Chondrocyte (in vitro differentiated cells): ENCODE measurements at regions not wholly inside any gene's neighbourhood (a gene's known extent, or its start where the extent isn't known, plus 50 kb on each side); places are given as distances from the start of the nearest gene placed in this dataset.

Experiments used
- DNase-seq: peaks from one replicate; pipeline ENCODE4 v3.0.0; 2021; ENCODE audit warnings: mixed read lengths, low spot score
- H3K27ac Mint-ChIP-seq: one replicate; pipeline ENCODE4 v1.8.0; 2021; ENCODE audit warnings: mild to moderate bottlenecking, moderate library complexity, mixed read lengths; ENCODE audit not compliant: unreplicated experiment
- H3K27me3 Mint-ChIP-seq: 2 replicates; pipeline ENCODE4 v1.8.0; 2021; ENCODE audit warnings: low read depth, mixed read lengths
- H3K36me3 Mint-ChIP-seq: 2 replicates; pipeline ENCODE4 v1.8.0; 2021; ENCODE audit warnings: low read depth, mixed read lengths
- H3K4me1 Mint-ChIP-seq: 2 replicates; pipeline ENCODE4 v1.8.0; 2021; ENCODE audit warnings: low read depth, mild to moderate bottlenecking, mixed read lengths
- H3K4me3 Mint-ChIP-seq: one replicate; pipeline ENCODE4 v1.8.0; 2021; ENCODE audit warnings: mild to moderate bottlenecking, moderate library complexity, mixed read lengths; ENCODE audit not compliant: unreplicated experiment
- H3K9me3 Mint-ChIP-seq: 2 replicates; pipeline ENCODE4 v1.8.0; 2021; ENCODE audit warnings: low read depth, mixed read lengths
- CTCF ChIP-seq: fragments of 200-600 bp; sonication (generic); IDR thresholded peaks from 2 replicates; pipeline ENCODE4 v1.5.0; 2021; ENCODE audit warnings: antibody characterized with exemption, mild to moderate bottlenecking, moderate library complexity

DNA sequence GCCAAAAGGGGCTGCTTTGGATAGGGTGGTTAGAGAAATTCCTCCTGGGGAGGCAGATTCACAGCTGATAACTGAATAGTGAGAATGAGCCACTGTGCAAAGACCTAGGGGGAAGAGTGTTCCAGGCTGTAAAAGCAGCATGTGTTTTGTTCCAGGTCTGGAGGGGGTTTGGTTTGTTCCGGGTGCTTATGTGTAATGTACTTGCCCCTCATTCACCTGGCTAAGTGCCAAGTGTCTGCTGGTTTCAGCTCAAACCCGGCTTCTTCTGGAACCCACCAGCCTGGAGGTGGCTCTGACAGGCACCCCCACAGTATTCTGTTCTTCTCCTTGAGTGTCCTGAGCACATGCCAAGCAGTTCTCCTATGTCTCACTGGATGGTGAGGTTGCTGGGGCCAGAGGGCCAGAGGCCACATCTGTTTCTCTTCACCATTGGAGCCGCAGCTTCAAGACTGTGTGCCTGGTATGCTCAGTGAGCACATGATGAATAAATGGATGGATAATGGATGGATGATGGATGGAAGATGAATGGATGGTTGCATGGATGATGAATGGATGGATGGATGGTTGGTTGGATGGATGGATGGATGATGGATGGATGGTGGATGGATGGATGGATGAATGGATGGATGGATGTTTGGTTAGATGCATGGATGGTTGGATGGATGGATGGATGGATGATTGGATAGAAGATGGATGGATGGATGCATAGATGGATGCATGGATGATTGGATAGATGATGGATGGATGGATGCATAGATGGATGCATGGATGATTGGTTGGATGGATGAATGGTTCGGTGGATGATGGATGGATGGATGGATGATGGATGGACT lies 227.6 kb downstream of the BMP7 start:
- Mint-ChIP-seq H3K4me1 (no peaks in the 10 kb centered on the region), H3K9me3 (peaks cover 4% of the 10 kb centered on the region), H3K27ac (no peak overlapping the region), H3K4me3 (no peak overlapping the region), H3K36me3 (no peaks in the 10 kb centered on the region), H3K27me3 (no peaks in the 10 kb centered on the region)
- DNase-seq: no peak
- no peak for TF ChIP-seq CTCF

DNA sequence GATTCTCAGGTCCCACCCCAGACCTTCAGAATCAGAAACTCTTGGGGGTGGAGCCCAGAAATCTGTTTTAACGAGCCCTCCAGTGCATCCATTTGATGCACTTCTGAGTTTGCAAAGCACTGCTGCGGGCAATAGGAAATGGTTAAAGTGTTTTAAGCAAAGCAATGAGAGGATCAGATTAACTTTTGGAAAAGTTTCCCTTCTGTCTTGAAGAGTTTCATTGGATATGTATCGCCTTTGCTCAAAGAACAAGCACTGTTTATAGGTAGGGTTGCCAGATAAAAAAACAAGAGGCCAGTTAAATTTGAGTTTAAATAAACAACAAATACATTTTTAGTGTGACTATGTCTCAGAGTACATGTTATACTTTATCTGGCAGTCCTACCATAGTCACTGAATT lies 226.0 kb downstream of the BMP7 start:
- no peak for DNase-seq
- H3K4me1 Mint-ChIP-seq: no peaks in the 10 kb centered on the region
- H3K27ac Mint-ChIP-seq: no peak overlapping the region
- no peak overlapping the region for H3K4me3 Mint-ChIP-seq
- no peaks in the 10 kb centered on the region for H3K27me3 Mint-ChIP-seq
- H3K9me3 Mint-ChIP-seq: no peaks in the 10 kb centered on the region
- no peaks in the 10 kb centered on the region for H3K36me3 Mint-ChIP-seq
- no peak for TF ChIP-seq CTCF

GRCh38 chr20:57040924-57041323 lies 225.5 kb downstream of the BMP7 start:
- no peaks in the 10 kb centered on the region for H3K4me1 Mint-ChIP-seq
- H3K4me3 Mint-ChIP-seq: no peak overlapping the region

GRCh38 chr20:57043091-57043490 lies 223.3 kb downstream of the BMP7 start:
- H3K27me3 Mint-ChIP-seq: no peaks in the 10 kb centered on the region
- H3K27ac Mint-ChIP-seq: no peak overlapping the region
- no peaks in the 10 kb centered on the region for H3K4me1 Mint-ChIP-seq
- no peaks in the 10 kb centered on the region for H3K9me3 Mint-ChIP-seq
- H3K36me3 Mint-ChIP-seq: no peaks in the 10 kb centered on the region
- DNase-seq: no peak
- H3K4me3 Mint-ChIP-seq: no peak overlapping the region
- no peak for TF ChIP-seq CTCF

More at GRCh38 chr20:57040924-57041323, 225.5 kb downstream of the BMP7 start:
- H3K27ac Mint-ChIP-seq: no peak overlapping the region
- no peaks in the 10 kb centered on the region for H3K9me3 Mint-ChIP-seq
- H3K36me3 Mint-ChIP-seq: no peaks in the 10 kb centered on the region
- TF ChIP-seq CTCF: no peak
- H3K27me3 Mint-ChIP-seq: no peaks in the 10 kb centered on the region
- DNase-seq: no peak

DNA sequence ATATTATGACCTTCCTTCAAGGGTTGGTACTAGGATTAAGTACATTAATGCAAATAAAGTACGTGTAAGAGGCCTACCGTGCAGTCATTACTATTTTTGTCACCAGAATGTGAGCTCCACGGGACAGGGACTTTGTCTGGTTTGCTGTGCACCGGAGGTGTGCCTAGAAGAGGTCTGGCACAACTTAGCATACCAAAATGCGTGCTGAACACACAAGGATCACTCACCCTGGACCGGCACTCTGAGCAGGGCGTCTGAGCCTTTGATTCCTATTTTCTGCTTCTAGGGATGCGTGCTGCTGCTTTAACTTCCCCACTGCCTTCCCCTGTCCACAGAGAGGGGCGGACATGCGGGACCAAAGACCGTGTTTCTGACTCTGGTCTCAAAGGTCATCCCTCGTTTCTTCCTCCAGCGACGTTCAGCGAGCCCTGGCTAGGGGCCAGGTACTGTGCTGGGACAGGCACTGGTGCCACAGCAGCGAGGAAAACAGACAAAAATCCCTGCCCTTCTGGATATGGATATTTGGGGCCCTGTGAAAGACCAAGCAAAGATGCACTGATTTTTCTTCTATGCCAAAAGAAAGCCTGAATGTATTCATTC lies 222.7 kb downstream of the BMP7 start:
- DNase-seq: no peak
- Mint-ChIP-seq H3K36me3 (no peaks in the 10 kb centered on the region), H3K4me1 (no peaks in the 10 kb centered on the region), H3K27ac (no peak overlapping the region), H3K27me3 (no peaks in the 10 kb centered on the region), H3K4me3 (no peak overlapping the region), H3K9me3 (no peaks in the 10 kb centered on the region)
- no peak for TF ChIP-seq CTCF
